GM23338 (cell line): ENCODE measurements at regions not wholly inside any gene's neighbourhood (a gene's known extent, or its start where the extent isn't known, plus 50 kb on each side); places are given as distances from the start of the nearest gene placed in this dataset.

Experiments used
- ATAC-seq: fragments of 200-7000 bp; cut with Tn5 transposase; 3 replicates; pipeline ENCODE4 v1.9.1; 2020
- DNase-seq: peaks from one replicate; pipeline ENCODE4 v3.0.0-alpha.2; 2015; ENCODE audit warnings: low spot score
- H2AFZ ChIP-seq: fragments of 200-600 bp; sonication (generic); 2 replicates; pipeline ENCODE4 v1.8.0; 2016; ENCODE audit warnings: antibody characterized with exemption, mild to moderate bottlenecking, moderate library complexity
- H3F3A ChIP-seq: fragments of 200-600 bp; sonication (generic); replicated peaks from 2 replicates; pipeline ENCODE4 v1.8.0; 2017; ENCODE audit warnings: antibody characterized with exemption, mixed run types, low read depth
- H3K27ac ChIP-seq: fragments of 200-600 bp; sonication (generic); 2 replicates; pipeline ENCODE4 v1.6.1; 2016; ENCODE audit warnings: low read depth
- H3K27me3 ChIP-seq: fragments of 200-600 bp; sonication (generic); 2 replicates; pipeline ENCODE4 v1.8.0; 2016; ENCODE audit warnings: mild to moderate bottlenecking, mixed run types, moderate library complexity; ENCODE audit not compliant: insufficient read depth
- H3K36me3 ChIP-seq: fragments of 200-600 bp; sonication (generic); 2 replicates; pipeline ENCODE4 v1.8.0; 2016; ENCODE audit warnings: mild to moderate bottlenecking; ENCODE audit not compliant: insufficient read depth
- H3K4me1 ChIP-seq: fragments of 200-600 bp; sonication (generic); 2 replicates; pipeline ENCODE4 v1.8.0; 2016; ENCODE audit warnings: mild to moderate bottlenecking, moderate library complexity; ENCODE audit not compliant: insufficient read depth
- H3K4me2 ChIP-seq: fragments of 200-600 bp; sonication (generic); 2 replicates; pipeline ENCODE4 v1.7.1; 2017; ENCODE audit warnings: mixed run types
- H3K4me3 ChIP-seq: fragments of 200-600 bp; sonication (generic); 2 replicates; pipeline ENCODE4 v1.6.1; 2016; ENCODE audit warnings: mixed run types
- H3K79me2 ChIP-seq: fragments of 200-600 bp; sonication (generic); replicated peaks from 2 replicates; pipeline ENCODE4 v1.8.0; 2017; ENCODE audit warnings: mild to moderate bottlenecking; ENCODE audit not compliant: insufficient read depth
- H3K9me2 ChIP-seq: fragments of 200-600 bp; sonication (generic); 2 replicates; pipeline ENCODE4 v1.8.0; 2017; ENCODE audit not compliant: insufficient read depth
- H4K20me1 ChIP-seq: fragments of 200-600 bp; sonication (generic); replicated peaks from 2 replicates; pipeline ENCODE4 v1.8.0; 2017; ENCODE audit warnings: mild to moderate bottlenecking; ENCODE audit not compliant: insufficient read depth
- H3K27ac Mint-ChIP-seq: 2 replicates; pipeline ENCODE4 v1.8.0; 2020; ENCODE audit warnings: inconsistent platforms, mild to moderate bottlenecking, moderate library complexity, mixed read lengths
- H3K27me3 Mint-ChIP-seq: 3 replicates; pipeline ENCODE4 v1.8.0; 2022; ENCODE audit warnings: low read depth, mild to moderate bottlenecking, moderate library complexity, mixed read lengths, inconsistent platforms; ENCODE audit not compliant: insufficient read depth, poor library complexity
- H3K36me3 Mint-ChIP-seq: 3 replicates; pipeline ENCODE4 v1.8.0; 2021; ENCODE audit warnings: low read depth, mild to moderate bottlenecking, inconsistent platforms, moderate library complexity, mixed read lengths
- H3K4me1 Mint-ChIP-seq: 3 replicates; pipeline ENCODE4 v1.8.0; 2020; ENCODE audit warnings: mild to moderate bottlenecking, inconsistent platforms, mixed read lengths
- H3K4me3 Mint-ChIP-seq: 3 replicates; pipeline ENCODE4 v1.8.0; 2021; ENCODE audit warnings: moderate library complexity, mild to moderate bottlenecking, inconsistent platforms, mixed read lengths
- H3K9me3 Mint-ChIP-seq: 3 replicates; pipeline ENCODE4 v1.8.0; 2020; ENCODE audit warnings: moderate library complexity, mild to moderate bottlenecking, inconsistent platforms, mixed read lengths
- EZH2phosphoT487 ChIP-seq: fragments of 200-600 bp; sonication (generic); IDR thresholded peaks from one replicate; pipeline ENCODE4 v1.8.1; 2018; ENCODE audit warnings: antibody characterized with exemption; ENCODE audit not compliant: unreplicated experiment
- JUNB ChIP-seq: IDR thresholded peaks from one replicate; pipeline ENCODE4 v1.6.1; 2016; ENCODE audit warnings: antibody characterized with exemption; ENCODE audit not compliant: unreplicated experiment
- NANOG ChIP-seq: IDR thresholded peaks from 2 replicates; pipeline ENCODE4 v1.6.1; 2016; ENCODE audit warnings: antibody characterized with exemption, borderline replicate concordance
- POLR2AphosphoS5 ChIP-seq: IDR thresholded peaks from 2 replicates; pipeline ENCODE4 v1.6.1; 2016; ENCODE audit warnings: antibody characterized with exemption, low read depth
- STAT1 ChIP-seq: IDR thresholded peaks from one replicate; pipeline ENCODE4 v1.6.1; 2016; ENCODE audit warnings: antibody characterized with exemption; ENCODE audit not compliant: unreplicated experiment
- ZNF114 ChIP-seq: fragments of 250-450 bp; sonication (Bioruptor Pico); IDR thresholded peaks from 2 replicates; pipeline ENCODE4 v1.5.0; 2020; ENCODE audit warnings: mild to moderate bottlenecking, moderate library complexity
- TF ChIP-seq, protein P1 (sequence below): fragments of 250-450 bp; sonication (Bioruptor Pico); IDR thresholded peaks from 2 replicates; pipeline ENCODE4 v1.5.0; 2020; ENCODE audit warnings: mild to moderate bottlenecking, moderate library complexity

DNA sequence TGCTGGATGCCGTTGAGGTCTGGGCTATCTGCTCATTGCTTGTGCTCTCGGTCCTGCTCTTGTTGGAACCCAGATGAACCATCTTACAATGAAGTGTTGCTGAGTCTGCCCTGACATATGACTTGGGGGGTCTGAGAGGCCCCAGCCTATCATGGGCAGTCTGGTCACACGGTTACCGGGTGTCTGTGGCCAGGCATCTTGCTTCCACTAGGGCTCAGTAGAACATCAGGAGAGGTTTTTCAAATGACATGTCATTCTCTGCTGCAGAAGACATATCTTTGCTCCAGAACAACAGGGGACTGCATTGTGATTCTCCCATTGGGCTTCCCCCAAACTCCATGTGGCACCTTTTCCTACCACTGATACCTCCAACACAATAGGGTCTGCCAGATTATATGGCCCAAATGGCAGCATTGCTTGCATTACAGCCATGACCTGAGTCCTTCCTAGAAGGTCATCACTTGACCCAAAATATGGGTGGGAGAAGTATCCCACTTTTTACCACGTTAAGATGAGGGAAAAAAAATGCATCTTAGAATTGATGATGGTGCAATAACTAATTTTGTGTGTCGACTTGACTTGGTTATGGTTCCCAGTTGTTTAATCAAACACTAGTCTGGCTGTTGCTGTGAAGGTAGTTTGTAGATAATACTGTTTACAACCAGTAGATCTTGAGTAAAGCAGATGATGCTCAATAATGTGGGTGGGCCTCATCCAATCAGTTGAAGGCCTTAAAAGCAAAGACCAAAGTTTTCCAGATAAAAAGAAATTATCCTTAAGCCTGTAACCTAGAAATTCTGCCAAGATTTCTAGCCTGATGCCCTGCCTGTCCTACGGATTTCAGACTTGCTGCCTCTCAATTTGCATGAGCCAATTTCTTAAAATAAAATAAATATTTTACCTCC lies 241.0 kb downstream of the QKI start (continued):
- TF ChIP-seq, protein P1, sequence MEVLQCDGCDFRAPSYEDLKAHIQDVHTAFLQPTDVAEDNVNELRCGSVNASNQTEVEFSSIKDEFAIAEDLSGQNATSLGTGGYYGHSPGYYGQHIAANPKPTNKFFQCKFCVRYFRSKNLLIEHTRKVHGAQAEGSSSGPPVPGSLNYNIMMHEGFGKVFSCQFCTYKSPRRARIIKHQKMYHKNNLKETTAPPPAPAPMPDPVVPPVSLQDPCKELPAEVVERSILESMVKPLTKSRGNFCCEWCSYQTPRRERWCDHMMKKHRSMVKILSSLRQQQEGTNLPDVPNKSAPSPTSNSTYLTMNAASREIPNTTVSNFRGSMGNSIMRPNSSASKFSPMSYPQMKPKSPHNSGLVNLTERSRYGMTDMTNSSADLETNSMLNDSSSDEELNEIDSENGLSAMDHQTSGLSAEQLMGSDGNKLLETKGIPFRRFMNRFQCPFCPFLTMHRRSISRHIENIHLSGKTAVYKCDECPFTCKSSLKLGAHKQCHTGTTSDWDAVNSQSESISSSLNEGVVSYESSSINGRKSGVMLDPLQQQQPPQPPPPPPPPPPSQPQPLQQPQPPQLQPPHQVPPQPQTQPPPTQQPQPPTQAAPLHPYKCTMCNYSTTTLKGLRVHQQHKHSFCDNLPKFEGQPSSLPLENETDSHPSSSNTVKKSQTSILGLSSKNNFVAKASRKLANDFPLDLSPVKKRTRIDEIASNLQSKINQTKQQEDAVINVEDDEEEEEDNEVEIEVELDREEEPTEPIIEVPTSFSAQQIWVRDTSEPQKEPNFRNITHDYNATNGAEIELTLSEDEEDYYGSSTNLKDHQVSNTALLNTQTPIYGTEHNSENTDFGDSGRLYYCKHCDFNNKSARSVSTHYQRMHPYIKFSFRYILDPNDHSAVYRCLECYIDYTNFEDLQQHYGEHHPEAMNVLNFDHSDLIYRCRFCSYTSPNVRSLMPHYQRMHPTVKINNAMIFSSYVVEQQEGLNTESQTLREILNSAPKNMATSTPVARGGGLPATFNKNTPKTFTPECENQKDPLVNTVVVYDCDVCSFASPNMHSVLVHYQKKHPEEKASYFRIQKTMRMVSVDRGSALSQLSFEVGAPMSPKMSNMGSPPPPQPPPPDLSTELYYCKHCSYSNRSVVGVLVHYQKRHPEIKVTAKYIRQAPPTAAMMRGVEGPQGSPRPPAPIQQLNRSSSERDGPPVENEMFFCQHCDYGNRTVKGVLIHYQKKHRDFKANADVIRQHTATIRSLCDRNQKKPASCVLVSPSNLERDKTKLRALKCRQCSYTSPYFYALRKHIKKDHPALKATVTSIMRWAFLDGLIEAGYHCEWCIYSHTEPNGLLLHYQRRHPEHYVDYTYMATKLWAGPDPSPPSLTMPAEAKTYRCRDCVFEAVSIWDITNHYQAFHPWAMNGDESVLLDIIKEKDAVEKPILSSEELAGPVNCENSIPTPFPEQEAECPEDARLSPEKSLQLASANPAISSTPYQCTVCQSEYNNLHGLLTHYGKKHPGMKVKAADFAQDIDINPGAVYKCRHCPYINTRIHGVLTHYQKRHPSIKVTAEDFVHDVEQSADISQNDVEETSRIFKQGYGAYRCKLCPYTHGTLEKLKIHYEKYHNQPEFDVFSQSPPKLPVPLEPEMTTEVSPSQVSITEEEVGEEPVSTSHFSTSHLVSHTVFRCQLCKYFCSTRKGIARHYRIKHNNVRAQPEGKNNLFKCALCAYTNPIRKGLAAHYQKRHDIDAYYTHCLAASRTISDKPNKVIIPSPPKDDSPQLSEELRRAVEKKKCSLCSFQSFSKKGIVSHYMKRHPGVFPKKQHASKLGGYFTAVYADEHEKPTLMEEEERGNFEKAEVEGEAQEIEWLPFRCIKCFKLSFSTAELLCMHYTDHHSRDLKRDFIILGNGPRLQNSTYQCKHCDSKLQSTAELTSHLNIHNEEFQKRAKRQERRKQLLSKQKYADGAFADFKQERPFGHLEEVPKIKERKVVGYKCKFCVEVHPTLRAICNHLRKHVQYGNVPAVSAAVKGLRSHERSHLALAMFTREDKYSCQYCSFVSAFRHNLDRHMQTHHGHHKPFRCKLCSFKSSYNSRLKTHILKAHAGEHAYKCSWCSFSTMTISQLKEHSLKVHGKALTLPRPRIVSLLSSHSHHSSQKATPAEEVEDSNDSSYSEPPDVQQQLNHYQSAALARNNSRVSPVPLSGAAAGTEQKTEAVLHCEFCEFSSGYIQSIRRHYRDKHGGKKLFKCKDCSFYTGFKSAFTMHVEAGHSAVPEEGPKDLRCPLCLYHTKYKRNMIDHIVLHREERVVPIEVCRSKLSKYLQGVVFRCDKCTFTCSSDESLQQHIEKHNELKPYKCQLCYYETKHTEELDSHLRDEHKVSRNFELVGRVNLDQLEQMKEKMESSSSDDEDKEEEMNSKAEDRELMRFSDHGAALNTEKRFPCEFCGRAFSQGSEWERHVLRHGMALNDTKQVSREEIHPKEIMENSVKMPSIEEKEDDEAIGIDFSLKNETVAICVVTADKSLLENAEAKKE (CRISPR knock-in tag), result no peak
- TF ChIP-seq STAT1 (no peak), JUNB (no peak)

DNA sequence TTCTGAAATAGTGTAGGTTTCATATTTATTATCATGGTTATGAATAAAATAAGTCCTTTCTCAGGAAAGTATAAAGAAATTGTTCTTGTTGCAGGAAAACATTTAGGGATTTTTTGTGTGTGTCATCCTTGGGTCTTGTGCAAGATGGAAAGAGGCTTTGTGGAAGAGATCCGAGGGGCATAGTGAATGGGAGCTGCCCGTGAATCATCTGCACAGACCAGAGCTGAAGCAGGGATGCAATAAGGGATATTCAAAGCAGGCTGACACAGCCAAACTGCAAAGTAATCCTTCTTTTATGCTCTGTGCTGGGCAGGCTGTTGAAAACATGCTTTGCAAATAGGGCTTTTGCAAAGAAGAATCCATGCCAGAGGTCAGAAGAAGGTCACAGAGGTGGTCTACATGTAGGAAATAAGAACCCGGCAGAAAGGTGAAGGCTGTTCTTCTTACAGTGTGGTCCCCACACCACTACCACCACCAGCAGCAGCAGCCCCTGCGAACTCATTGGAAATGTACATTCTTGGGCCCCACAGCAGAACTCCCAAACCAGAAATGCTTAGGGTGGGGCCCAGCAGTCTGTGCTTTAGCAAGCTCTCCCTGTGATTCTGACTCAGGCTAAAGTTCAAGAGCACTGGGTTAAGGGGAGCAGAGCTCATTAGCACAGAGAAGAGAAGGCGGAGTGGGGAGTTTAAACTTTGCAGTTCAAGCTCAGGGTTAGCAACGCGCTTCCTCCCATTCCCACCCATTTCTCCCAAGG lies 237.6 kb downstream of the QKI start:
- H3K4me3 ChIP-seq, result no peak overlapping the region
- Mint-ChIP-seq H3K9me3 (no peaks in the 10 kb centered on the region), H3K27ac (no peak overlapping the region), H3K4me1 (peaks cover 4% of the 10 kb centered on the region; the same call in 2 of the 3 replicates), H3K4me3 (no peak overlapping the region; the same call in 2 of the 3 replicates), H3K36me3 (no peaks in the 10 kb centered on the region), H3K27me3 (peaks cover 3% of the 10 kb centered on the region)
- H3K9me2 ChIP-seq, result no peaks in the 10 kb centered on the region; the same call in 1 of the 2 replicates
- H3K4me2 ChIP-seq, result no peak overlapping the region
- no peaks in the 10 kb centered on the region for H3K27me3 ChIP-seq
- no peak overlapping the region for H3K27ac ChIP-seq
- no peaks in the 10 kb centered on the region for H3K79me2 ChIP-seq
- peak overlapping the region; percentile 47; the same call in 1 of the 2 replicates for H2AFZ ChIP-seq
- no peak for ATAC-seq
- no peaks in the 10 kb centered on the region for H3F3A ChIP-seq
- no peak for DNase-seq
- H3K36me3 ChIP-seq, result no peaks in the 10 kb centered on the region
- no peaks in the 10 kb centered on the region for H3K4me1 ChIP-seq
- no peaks in the 10 kb centered on the region for H4K20me1 ChIP-seq
- TF ChIP-seq, protein P1 (CRISPR knock-in tag), result no peak
- TF ChIP-seq ZNF114 (no peak), NANOG (no peak), EZH2phosphoT487 (no peak), JUNB (no peak), POLR2AphosphoS5 (no peak)
